ENCODE measurements at regions not wholly inside any gene's neighbourhood (a gene's known extent, or its start where the extent isn't known, plus 50 kb on each side); places are given as distances from the start of the nearest gene placed in this dataset.

GRCh38 chr21:41043014-41043413 is 124.9 kb upstream of the BACE2 start:
- peaks cover 0 to 10% (median 3%) of the 10 kb centered on the region in 5 donors for H3K4me1 ChIP-seq (ENCODE audit: control insufficient read depth in 5 of 5, insufficient read depth in 5 of 5, low read length in 5 of 5)
- no peaks in the 10 kb centered on the region for H3K9me3 ChIP-seq (ENCODE audit: control insufficient read depth in 4 of 4, insufficient read depth in 3 of 4, low read length in 3 of 4)
- DNase-seq (no peak), ATAC-seq (ENCODE audit: insufficient read depth, low FRiP score) (no peak)
- no peak overlapping the region for H3K27ac ChIP-seq (ENCODE audit: low read depth in 1 of 2, low read length in 1 of 2)
- H3K36me3 ChIP-seq (ENCODE audit: control insufficient read depth in 4 of 4, insufficient read depth in 4 of 4, low read length in 4 of 4): no peaks in the 10 kb centered on the region
- TF ChIP-seq, protein P1, sequence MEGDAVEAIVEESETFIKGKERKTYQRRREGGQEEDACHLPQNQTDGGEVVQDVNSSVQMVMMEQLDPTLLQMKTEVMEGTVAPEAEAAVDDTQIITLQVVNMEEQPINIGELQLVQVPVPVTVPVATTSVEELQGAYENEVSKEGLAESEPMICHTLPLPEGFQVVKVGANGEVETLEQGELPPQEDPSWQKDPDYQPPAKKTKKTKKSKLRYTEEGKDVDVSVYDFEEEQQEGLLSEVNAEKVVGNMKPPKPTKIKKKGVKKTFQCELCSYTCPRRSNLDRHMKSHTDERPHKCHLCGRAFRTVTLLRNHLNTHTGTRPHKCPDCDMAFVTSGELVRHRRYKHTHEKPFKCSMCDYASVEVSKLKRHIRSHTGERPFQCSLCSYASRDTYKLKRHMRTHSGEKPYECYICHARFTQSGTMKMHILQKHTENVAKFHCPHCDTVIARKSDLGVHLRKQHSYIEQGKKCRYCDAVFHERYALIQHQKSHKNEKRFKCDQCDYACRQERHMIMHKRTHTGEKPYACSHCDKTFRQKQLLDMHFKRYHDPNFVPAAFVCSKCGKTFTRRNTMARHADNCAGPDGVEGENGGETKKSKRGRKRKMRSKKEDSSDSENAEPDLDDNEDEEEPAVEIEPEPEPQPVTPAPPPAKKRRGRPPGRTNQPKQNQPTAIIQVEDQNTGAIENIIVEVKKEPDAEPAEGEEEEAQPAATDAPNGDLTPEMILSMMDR (IDR thresholded peaks at IDR 0.05; ENCODE audit: control extremely low read depth, extremely low read depth): no peak
- H3K9ac ChIP-seq (ENCODE audit: insufficient read depth in 1 of 2, low read length in 2 of 2): no peak overlapping the region
- no peak overlapping the region for H3K4me3 ChIP-seq
- H3K27me3 ChIP-seq (ENCODE audit: control insufficient read depth in 3 of 3, insufficient read depth in 3 of 3, low read length in 2 of 3): no peaks in the 10 kb centered on the region
- WGBS, 2 donors: 69 to 84% methylated on average over 2 of the region's 2 CpGs

GRCh38 chr21:41045534-41046268 is 122.3 kb upstream of the BACE2 start:
- Histone ChIP-seq H3K36me3 (ENCODE audit: control insufficient read depth in 4 of 4, insufficient read depth in 4 of 4, low read length in 4 of 4) (no peaks in the 10 kb centered on the region), H3K9me3 (ENCODE audit: control insufficient read depth in 4 of 4, insufficient read depth in 3 of 4, low read length in 3 of 4) (no peaks in the 10 kb centered on the region), H3K27me3 (ENCODE audit: control insufficient read depth in 3 of 3, insufficient read depth in 3 of 3, low read length in 2 of 3) (no peaks in the 10 kb centered on the region), H3K4me1 (ENCODE audit: control insufficient read depth in 5 of 5, insufficient read depth in 5 of 5, low read length in 5 of 5) (peaks cover 0 to 16% (median 10%) of the 10 kb centered on the region in 5 donors), H3K4me3 (no peak overlapping the region), H3K27ac (ENCODE audit: low read depth in 1 of 2, low read length in 1 of 2) (no peak overlapping the region), H3K9ac (ENCODE audit: insufficient read depth in 1 of 2, low read length in 2 of 2) (no peak overlapping the region)
- no peak for ATAC-seq (ENCODE audit: insufficient read depth, low FRiP score)
- TF ChIP-seq, protein P1 (IDR thresholded peaks at IDR 0.05; ENCODE audit: control extremely low read depth, extremely low read depth): no peak
- peak; percentile 33 to 48 (median 34) for DNase-seq
- 40 to 53% methylated on average over 17 of the region's 17 CpGs for WGBS, 2 donors

DNA sequence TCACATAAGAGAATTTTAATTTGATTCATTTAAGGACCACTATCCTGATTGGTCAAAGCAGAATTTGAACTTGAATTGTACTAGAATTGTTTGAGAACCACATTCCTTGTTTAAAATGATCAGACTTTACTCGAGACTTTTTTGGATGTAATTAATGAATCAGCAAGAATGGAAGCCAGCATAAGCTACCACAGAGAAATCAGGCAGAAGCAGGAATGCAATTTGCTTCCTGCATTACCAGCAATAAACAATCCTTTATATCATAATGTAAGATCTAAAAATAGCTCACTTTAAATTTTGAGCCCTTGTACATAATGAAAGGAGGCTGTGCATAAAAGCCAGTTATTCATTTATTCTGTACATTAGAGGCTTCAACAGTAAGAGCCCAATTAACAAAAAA is 119.8 kb upstream of the BACE2 start:
- no peaks in the 10 kb centered on the region for H3K36me3 ChIP-seq (ENCODE audit: control insufficient read depth in 4 of 4, insufficient read depth in 4 of 4, low read length in 4 of 4)
- H3K27ac ChIP-seq (ENCODE audit: low read depth in 1 of 2, low read length in 1 of 2): no peak overlapping the region
- TF ChIP-seq, protein P1 (IDR thresholded peaks at IDR 0.05; ENCODE audit: control extremely low read depth, extremely low read depth): no peak
- no peaks in the 10 kb centered on the region for H3K27me3 ChIP-seq (ENCODE audit: control insufficient read depth in 3 of 3, insufficient read depth in 3 of 3, low read length in 2 of 3)
- ATAC-seq (ENCODE audit: insufficient read depth, low FRiP score) (no peak), DNase-seq (peak in 2 of 3 donors; percentile 58 to 61)
- no peaks in the 10 kb centered on the region for H3K9me3 ChIP-seq (ENCODE audit: control insufficient read depth in 4 of 4, insufficient read depth in 3 of 4, low read length in 3 of 4)
- H3K9ac ChIP-seq (ENCODE audit: insufficient read depth in 1 of 2, low read length in 2 of 2): no peak overlapping the region
- WGBS, 2 donors: 9 to 10% methylated on average over 1 of the region's 1 CpG
- no peak overlapping the region for H3K4me3 ChIP-seq
- peaks cover 0 to 19% (median 10%) of the 10 kb centered on the region in 5 donors for H3K4me1 ChIP-seq (ENCODE audit: control insufficient read depth in 5 of 5, insufficient read depth in 5 of 5, low read length in 5 of 5)
